OCI-LY7 (cell line): ENCODE measurements at regions not wholly inside any gene's neighbourhood (a gene's known extent, or its start where the extent isn't known, plus 50 kb on each side); places are given as distances from the start of the nearest gene placed in this dataset.

Experiments used
- BruUV-seq: library from RNA; stranded (reverse); fragments of 400-500 nt; replicated peaks from 2 replicates; lab custom pipeline; 2021; lab: Mats Ljungman, UMichigan
- CTCF ChIA-PET: fragments of 300-600 bp; sonication (Branson Sonifier 250); formaldehyde crosslinking; loops from one replicate; lab custom pipeline; 2022; ENCODE audit warnings: antibody characterized with exemption; ENCODE audit not compliant: unreplicated experiment; lab: Charles Lee
- POLR2A ChIA-PET: fragments of 300-600 bp; sonication (Branson Sonifier 250); formaldehyde crosslinking; loops from one replicate; lab custom pipeline; 2022; ENCODE audit warnings: antibody characterized with exemption; lab: Charles Lee
- DNase-seq: peaks from one replicate; pipeline ENCODE4 v3.0.0-alpha.2; 2015; ENCODE audit warnings: low spot score
- H2AFZ ChIP-seq: fragments of 200-600 bp; sonication (generic), shearing (Covaris generic); 2 replicates; pipeline ENCODE4 v1.6.1; 2014; ENCODE audit warnings: mild to moderate bottlenecking, antibody characterized with exemption, low read length, moderate library complexity
- H3K27ac ChIP-seq: fragments of 200-600 bp; sonication (generic); 2 replicates; pipeline ENCODE4 v1.5.1; 2014; ENCODE audit warnings: mixed run types, low read depth, mild to moderate bottlenecking, moderate library complexity, low read length, inconsistent platforms; ENCODE audit not compliant: poor library complexity, severe bottlenecking
- H3K36me3 ChIP-seq: fragments of 200-600 bp; sonication (generic); 2 replicates; pipeline ENCODE4 v1.6.1; 2014; ENCODE audit warnings: mild to moderate bottlenecking, antibody characterized with exemption, low read length, moderate library complexity, mixed read lengths; ENCODE audit not compliant: insufficient read depth
- H3K4me1 ChIP-seq: fragments of 200-600 bp; sonication (generic); 2 replicates; pipeline ENCODE4 v1.5.1; 2014; ENCODE audit warnings: mild to moderate bottlenecking, low read length; ENCODE audit not compliant: insufficient read depth, poor library complexity, severe bottlenecking
- H3K4me2 ChIP-seq: fragments of 200-600 bp; sonication (generic); 2 replicates; pipeline ENCODE4 v1.6.1; 2014; ENCODE audit warnings: mild to moderate bottlenecking, low read length
- H3K4me3 ChIP-seq: fragments of 200-600 bp; sonication (generic); 2 replicates; pipeline ENCODE4 v1.5.1; 2014; ENCODE audit warnings: mild to moderate bottlenecking, low read depth, low read length; ENCODE audit not compliant: poor library complexity, severe bottlenecking
- H3K79me2 ChIP-seq: fragments of 200-600 bp; sonication (generic); 2 replicates; pipeline ENCODE4 v1.6.1; 2016; ENCODE audit warnings: low read depth, mild to moderate bottlenecking, low read length, moderate library complexity, mixed read lengths; ENCODE audit not compliant: insufficient read depth
- H3K9me2 ChIP-seq: fragments of 200-600 bp; sonication (generic); 2 replicates; pipeline ENCODE4 v1.6.1; 2016; ENCODE audit warnings: mild to moderate bottlenecking, low read length, mixed read lengths; ENCODE audit not compliant: insufficient read depth
- H3K9me3 ChIP-seq: fragments of 200-600 bp; sonication (generic); 2 replicates; pipeline ENCODE4 v1.6.1; 2014; ENCODE audit warnings: mild to moderate bottlenecking, mixed run types, low read length, mixed read lengths
- H4K20me1 ChIP-seq: fragments of 200-600 bp; sonication (generic); 2 replicates; pipeline ENCODE4 v1.6.1; 2014; ENCODE audit warnings: mild to moderate bottlenecking, antibody characterized with exemption, low read length, moderate library complexity, mixed read lengths; ENCODE audit not compliant: insufficient read depth
- EZH2phosphoT487 ChIP-seq: fragments of 200-600 bp; sonication (generic); IDR thresholded peaks from 2 replicates; pipeline ENCODE4 v1.6.1; 2018; ENCODE audit warnings: low read depth, borderline replicate concordance, mild to moderate bottlenecking, mixed run types, antibody characterized with exemption, low read length, moderate library complexity, mixed read lengths
- intact Hi-C: fragments of 100-400 bp; cut with micrococcal nuclease; formaldehyde crosslinking; loops from one replicate; pipeline ENCODE4 v1.10.0; 2022; ENCODE audit not compliant: unreplicated experiment
- TF ChIP-seq, protein P1 (sequence below): fragments of 200-600 bp; sonication (generic); conservative IDR thresholded peaks from 2 replicates; pipeline ENCODE4 v1.5.1; 2014; ENCODE audit warnings: mild to moderate bottlenecking, antibody characterized with exemption, low read length, moderate library complexity, mixed read lengths

DNA sequence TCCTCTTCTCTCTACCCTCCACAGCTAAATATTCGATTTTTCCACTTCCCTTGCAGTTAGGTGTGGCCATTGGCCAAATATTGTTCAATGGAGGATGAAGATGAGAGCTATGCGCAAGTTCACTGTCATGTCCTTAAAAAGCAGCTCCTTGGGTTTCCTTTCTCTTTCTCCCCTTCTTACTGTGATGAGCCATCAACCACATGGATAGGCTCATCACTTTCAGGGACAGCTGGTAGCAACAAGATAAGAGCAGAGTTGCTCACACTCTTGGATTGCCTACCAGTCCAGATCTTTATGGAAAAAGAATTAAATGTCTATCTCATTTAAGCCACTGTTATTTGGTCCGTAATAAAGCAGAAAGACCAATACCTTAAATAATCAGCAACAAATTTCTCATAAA lies 377.0 kb downstream of the DDX10 start:
- no peaks in the 10 kb centered on the region for H3K36me3 ChIP-seq
- H3K9me2 ChIP-seq = no peaks in the 10 kb centered on the region
- DNase-seq = no peak
- H3K4me1 ChIP-seq = no peaks in the 10 kb centered on the region
- CTCF ChIA-PET = no interaction called here
- TF ChIP-seq, protein P1, sequence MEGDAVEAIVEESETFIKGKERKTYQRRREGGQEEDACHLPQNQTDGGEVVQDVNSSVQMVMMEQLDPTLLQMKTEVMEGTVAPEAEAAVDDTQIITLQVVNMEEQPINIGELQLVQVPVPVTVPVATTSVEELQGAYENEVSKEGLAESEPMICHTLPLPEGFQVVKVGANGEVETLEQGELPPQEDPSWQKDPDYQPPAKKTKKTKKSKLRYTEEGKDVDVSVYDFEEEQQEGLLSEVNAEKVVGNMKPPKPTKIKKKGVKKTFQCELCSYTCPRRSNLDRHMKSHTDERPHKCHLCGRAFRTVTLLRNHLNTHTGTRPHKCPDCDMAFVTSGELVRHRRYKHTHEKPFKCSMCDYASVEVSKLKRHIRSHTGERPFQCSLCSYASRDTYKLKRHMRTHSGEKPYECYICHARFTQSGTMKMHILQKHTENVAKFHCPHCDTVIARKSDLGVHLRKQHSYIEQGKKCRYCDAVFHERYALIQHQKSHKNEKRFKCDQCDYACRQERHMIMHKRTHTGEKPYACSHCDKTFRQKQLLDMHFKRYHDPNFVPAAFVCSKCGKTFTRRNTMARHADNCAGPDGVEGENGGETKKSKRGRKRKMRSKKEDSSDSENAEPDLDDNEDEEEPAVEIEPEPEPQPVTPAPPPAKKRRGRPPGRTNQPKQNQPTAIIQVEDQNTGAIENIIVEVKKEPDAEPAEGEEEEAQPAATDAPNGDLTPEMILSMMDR = no peak
- POLR2A ChIA-PET = no interaction called here
- H3K27ac ChIP-seq = no peak overlapping the region
- no peaks in the 10 kb centered on the region for H3K79me2 ChIP-seq
- H3K9me3 ChIP-seq = no peaks in the 10 kb centered on the region
- H4K20me1 ChIP-seq = no peaks in the 10 kb centered on the region
- H3K4me3 ChIP-seq = no peak overlapping the region
- no TSS peak for BruUV-seq
- H3K4me2 ChIP-seq = no peak overlapping the region
- intact Hi-C loops = no loop called here
- no peak overlapping the region for H2AFZ ChIP-seq

DNA sequence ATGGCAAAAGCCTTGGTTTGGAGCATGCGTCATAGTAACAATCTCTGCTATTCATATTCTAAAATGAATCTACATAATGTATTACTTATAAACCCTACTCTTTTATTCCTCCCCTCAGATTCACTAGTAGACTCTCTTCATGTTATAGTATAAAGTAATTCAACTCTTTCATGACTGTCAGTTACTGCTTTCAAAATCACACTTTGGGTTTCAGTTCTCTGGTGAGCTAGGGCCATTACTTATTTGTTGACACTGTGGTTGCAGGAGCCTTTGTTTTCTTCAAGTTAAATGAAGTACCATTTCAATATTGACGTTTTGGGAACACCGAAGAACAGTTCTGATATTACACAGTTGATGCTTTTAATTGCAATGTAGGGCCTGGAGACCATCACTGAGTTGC lies 378.4 kb downstream of the DDX10 start:
- no peak overlapping the region for H3K4me2 ChIP-seq
- no peaks in the 10 kb centered on the region for H3K4me1 ChIP-seq
- no peaks in the 10 kb centered on the region for H3K9me2 ChIP-seq
- ChIA-PET POLR2A (interaction anchor here (0.6 kb wide), 1 partner anchor 22 kb away, joined by 3 read pairs; no protein-coding TSS in a partner anchor), CTCF (no interaction called here)
- DNase-seq = no peak
- no peaks in the 10 kb centered on the region for H3K9me3 ChIP-seq
- H3K36me3 ChIP-seq = no peaks in the 10 kb centered on the region
- no peaks in the 10 kb centered on the region for H3K79me2 ChIP-seq
- no TSS peak for BruUV-seq
- H2AFZ ChIP-seq = no peak overlapping the region
- no peak overlapping the region for H3K27ac ChIP-seq
- no peak overlapping the region for H3K4me3 ChIP-seq
- no peaks in the 10 kb centered on the region for H4K20me1 ChIP-seq
- intact Hi-C loops = no loop called here
- no peak for TF ChIP-seq EZH2phosphoT487
- TF ChIP-seq, protein P1 = no peak

DNA sequence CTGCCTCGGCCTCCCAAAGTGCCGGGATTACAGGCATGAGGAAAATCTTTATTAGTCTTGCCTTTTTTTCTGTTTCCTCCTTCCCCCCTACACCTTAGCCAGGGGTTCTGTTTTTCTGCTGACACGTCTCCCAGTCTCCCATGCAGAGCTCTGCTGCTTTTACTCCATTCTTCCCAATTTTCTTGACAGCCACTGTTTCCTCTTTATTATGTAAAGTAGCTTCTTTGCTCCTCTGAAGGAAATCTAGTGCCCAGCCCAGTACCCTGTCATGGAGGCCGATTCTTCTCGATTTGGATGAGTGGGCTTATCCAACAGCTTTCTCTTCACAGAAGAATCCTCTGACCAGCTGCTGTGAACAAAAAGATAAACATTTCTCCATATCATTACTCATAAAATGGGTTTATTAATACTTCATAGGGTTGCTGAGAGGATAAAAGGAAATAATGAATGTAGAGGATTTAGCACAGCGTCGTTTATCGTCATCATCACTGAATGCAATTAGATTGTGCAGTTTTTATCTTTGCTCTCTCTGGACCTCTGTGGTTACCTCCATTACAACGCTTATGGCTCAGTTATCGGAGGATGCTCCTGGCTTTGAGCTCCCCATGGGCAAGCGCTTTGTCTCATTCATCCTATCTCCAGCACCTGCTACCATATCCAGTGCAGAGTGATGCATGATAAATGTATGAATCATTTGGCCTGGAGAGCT lies 375.6 kb upstream of the C11orf87 start:
- TF ChIP-seq, protein P1 = no peak
- TF ChIP-seq EZH2phosphoT487 = no peak
- Histone ChIP-seq H2AFZ (no peak overlapping the region), H3K79me2 (no peaks in the 10 kb centered on the region), H3K36me3 (no peaks in the 10 kb centered on the region), H3K4me3 (no peak overlapping the region), H3K9me2 (no peaks in the 10 kb centered on the region), H4K20me1 (no peaks in the 10 kb centered on the region), H3K9me3 (no peaks in the 10 kb centered on the region), H3K27ac (no peak overlapping the region), H3K4me2 (no peak overlapping the region), H3K4me1 (no peaks in the 10 kb centered on the region)
- ChIA-PET POLR2A (interaction anchor here (0.5 kb wide), 1 partner anchor 1648 kb away, joined by 3 read pairs; no protein-coding TSS in a partner anchor), CTCF (no interaction called here)
- intact Hi-C loops = no loop called here
- BruUV-seq = no TSS peak
- no peak for DNase-seq
